RPMI7951 (cell line): ENCODE measurements at regions not wholly inside any gene's neighbourhood (a gene's known extent, or its start where the extent isn't known, plus 50 kb on each side); places are given as distances from the start of the nearest gene placed in this dataset.

Experiments
- DNase-seq: peaks from one replicate; pipeline ENCODE4 v3.0.0-alpha.2; 2012; ENCODE audit warnings: low read depth

- DNase-seq = no peak
Measured at GRCh38 chr14:104439625-104440024, 139.9 kb upstream of the C14orf180 start.

GRCh38 chr14:104440297-104440956 is 139.1 kb upstream of the C14orf180 start:
- no peak for DNase-seq

- no peak for DNase-seq
Measured at GRCh38 chr14:104441275-104442106, 138.1 kb upstream of the C14orf180 start.

DNA sequence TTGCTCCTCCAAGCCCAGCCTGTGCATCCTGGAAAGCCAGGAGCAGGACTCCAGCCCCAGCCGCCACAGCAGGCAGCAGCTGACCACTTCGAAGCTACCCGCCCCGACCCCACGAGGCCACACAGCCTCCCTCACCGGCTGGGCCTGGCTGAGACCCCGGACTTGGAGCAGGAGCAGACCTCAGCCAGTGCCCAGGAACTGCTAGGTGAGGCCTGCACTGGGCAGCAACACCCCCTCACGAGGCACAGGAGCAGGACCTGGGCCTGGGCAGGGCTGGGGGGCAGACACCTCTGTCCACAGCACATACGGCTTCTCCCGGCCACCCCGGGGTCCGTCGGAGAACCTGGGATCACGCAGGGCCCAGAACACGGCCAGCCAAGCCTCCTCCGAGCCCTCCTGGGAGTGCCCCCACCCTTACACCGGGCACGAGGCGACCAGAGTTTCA is 137.4 kb upstream of the C14orf180 start:
- no peak for DNase-seq

- no peak for DNase-seq
Measured at GRCh38 chr14:104442631-104443390, 136.8 kb upstream of the C14orf180 start.

DNA sequence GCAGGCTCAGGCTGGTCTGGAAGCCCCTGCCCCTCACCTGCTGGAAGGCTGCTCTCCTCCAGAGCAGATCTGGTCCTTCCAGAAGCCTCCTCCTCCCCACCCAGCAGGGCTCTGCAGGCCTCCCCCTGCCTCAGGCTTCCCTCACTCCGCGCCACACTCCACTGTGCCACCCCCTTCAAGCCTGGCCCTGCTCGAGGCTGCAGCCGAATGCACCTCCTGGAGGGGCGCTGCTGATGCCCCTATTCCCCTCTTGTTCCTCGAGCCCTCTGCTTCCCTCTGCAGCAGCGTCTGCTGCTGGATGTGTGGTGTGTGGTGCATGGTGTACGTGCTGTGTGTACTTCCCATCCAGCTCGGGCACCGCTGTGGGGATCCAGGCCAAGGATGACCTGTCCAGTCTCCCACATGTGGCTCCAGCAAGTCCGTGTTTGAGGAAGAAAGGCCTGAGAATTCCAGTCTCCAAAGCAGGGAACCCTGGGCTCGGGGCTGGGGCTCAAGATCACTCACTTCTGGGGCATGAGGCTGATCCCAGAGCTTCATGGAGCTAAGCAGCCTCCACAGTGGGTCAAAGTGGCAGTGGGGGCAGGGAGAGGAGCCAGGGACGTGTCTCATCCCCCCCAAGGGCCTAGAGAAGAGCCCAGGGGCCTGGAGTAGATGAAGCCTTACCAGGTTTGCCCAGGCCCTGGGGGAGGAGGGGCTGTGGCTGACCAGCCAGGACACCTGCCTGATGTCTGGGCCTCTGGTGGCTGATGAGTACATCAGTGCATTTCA is 136.0 kb upstream of the C14orf180 start:
- DNase-seq = no peak

DNA sequence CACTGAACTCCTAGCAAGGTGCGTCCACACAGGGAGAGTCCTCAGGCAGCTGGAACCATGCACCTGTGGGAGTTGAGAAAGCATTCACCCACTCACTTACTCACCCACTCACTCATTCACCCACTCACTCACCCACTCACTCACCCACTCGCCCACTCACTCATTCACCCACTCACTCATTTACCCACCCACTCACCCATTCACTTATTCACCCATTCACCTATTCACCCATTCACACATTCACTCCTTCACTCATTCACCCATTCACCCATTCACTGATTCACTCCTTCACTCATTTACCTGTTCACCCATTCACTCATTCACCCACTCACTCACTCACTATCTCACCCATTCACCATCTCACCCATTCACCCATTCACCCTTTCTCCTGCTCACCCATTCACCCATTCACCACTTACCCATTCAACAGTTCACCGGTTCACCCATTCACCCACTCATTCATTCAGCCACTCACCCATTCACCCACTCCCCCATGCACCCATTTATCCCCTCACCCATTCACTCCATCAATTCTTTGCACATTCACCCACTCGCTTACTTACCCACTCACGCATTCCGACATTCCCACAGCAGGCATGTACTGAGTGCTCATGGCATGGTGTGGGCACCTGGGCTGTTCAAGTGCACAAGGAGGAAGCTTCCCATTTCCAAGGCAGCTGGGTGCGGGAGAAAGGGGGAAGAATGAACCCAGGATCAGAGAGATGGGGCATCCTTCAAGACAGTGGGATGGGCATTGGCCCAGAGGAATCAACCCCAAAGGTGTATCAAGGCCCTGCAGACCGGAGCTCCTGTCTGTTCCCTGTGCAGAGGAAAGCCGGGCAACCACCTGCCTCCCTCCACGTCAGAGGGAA is 135.2 kb upstream of the C14orf180 start:
- no peak for DNase-seq

DNA sequence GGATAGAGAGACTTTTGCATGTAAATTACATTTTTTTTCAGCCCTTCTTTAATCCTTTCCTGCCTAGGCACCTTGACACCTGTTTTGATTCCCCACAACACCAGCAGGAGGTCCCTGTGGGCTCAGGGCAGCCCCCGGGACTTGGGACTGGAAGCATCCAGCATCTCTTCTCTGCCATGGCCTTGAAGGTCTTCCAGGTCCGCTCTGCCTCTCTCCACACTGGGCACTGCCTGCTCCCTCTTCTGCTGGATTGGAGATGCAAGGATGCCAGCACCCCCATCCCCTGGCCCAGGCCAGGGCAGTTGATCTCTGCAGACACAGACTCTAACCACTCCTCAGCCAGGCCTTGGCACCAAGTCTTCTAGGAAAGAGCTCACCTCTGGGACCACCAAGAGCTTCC is 134.5 kb upstream of the C14orf180 start:
- DNase-seq = no peak

DNA sequence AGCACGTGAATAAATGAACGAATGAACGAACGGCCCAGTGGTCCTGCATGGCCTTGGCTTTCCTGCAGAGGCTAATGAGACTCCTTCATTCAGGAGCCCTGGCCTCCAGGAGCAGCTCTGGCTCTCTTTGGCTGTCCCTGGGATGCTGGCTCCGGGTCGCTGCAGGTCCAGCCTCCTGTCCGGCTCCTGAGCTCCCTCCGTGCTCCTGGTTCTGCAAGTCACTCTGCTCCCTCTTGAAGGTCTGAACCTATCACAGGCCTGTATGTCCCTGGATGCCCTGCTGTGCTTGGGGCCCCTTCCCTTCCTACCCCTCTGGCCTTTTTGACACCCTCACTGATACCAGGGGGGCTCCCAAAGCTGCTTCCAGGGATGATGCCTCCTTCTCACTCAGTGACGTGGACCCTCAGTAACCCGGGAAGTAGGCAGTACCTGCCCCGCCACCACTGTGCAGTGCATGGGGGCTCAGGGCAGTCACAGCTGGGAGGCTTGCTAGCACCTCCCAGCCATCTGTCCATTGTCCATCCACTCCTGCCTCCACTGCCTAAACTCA is 133.7 kb upstream of the C14orf180 start:
- no peak for DNase-seq

- DNase-seq = no peak
Measured at GRCh38 chr14:104446611-104447010, 133.0 kb upstream of the C14orf180 start.

DNA sequence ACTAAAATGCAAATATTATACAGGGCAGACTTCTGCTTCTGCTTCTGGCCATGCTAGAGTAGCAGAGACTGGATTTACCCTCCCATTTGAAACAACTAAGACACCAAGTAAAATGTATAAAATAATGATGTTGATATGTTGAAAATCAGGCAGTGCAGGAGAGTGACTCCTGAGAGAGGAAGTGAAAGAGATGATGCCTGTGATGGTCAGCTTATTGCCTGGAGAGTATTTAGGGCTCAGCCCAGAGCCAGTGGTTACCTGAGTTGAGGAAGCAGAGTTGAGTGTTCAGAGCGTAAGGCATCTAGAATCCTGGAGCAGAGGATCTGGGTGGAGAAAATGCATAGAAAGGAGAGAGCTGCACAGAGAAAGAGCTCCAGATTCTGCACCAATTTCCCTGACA is 131.8 kb upstream of the C14orf180 start:
- DNase-seq = no peak

DNA sequence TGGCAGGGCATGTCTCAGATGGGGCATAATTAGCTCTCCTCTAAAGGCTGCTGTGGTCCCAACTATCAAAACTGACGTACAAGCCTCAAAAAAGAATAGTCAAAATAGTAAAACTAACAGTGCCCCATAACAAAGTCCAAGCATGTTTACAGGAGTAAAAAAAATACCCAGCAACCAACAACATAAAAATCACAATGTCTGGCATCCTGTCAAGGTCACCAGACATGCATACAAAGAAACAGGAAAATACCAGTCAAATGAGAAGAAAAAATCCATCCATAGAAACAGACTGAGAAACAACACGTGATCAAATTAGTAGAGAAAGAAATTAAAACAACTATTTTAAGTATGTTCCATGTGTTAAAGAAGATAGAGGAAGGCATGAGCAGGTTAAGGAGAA is 131.2 kb upstream of the C14orf180 start:
- no peak for DNase-seq

GRCh38 chr14:104448721-104449120 is 130.8 kb upstream of the C14orf180 start:
- no peak for DNase-seq

DNA sequence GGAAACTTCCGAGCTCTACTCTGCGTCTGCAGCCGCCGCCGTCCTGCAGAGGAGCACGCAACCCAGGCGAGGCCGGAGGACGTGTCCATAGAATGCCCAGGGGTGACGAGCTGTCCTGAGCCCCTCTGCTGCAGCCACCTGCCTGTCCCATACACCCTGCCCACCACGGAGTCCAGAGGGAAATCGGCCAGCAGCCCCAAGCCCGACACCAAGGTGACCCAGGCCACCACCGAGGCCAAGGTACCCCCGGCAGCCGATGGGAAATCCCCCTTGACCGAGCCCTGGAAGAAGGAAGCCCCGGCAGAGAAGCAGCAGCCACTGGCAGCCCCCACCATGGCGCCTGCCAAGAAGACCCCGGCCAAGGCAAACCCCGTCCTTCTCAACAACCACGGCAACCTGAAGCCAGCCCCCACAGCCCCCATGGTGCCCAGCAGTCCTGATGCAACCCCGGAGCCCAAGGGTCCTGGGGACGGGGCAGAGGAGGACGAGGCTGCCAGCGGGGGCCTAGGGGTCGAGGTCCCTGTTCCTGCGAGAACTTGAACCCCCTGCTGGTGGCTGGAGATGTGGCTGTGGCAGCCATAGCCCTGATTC is 128.7 kb upstream of the C14orf180 start:
- DNase-seq = no peak

- DNase-seq = no peak
Measured at GRCh38 chr14:104451474-104451873, 128.1 kb upstream of the C14orf180 start.

- no peak for DNase-seq
Measured at GRCh38 chr14:104458845-104459244, 120.7 kb upstream of the C14orf180 start.

DNA sequence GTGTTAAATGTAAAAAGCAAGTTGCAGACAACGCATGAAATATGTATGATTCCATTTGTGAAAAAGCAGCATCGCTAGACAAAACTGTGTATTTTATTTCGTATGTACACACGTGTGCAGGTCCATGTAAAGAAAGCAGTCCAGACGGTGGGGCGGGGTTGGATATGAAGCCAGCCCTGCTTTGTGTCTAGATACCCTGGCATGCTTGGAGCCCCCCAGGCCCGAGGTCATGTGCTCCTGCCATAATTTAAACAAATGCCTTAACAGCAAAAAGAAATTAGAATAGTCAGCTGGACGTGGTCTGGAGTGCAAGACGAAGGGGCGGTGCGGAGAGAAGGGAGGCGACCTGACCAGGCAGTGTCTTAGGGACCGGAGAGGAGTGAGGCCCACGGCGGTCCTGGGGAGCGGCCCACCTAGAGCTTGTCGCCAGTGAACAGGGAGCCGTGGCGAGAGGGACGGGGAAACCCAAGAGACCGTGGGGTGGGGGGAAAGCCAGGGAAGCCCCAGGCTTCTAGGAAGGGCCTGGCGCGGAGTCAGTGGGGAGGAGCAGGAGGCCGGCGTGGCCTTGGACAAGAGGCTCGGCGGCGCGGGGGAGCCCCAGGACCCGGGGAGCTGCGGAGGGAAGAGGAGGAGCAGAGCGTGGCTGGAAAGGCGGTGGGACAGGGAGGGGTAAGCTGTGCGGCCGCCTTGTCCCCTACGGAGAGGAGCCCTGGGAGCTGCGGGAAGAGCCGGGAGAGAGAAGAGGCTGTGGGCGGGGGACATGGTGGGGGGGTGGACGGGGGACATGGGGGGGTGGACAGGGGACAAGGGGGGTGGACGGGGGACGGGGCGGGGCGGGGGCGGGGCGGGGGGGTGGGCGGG is 118.5 kb upstream of the C14orf180 start:
- DNase-seq = no peak

DNA sequence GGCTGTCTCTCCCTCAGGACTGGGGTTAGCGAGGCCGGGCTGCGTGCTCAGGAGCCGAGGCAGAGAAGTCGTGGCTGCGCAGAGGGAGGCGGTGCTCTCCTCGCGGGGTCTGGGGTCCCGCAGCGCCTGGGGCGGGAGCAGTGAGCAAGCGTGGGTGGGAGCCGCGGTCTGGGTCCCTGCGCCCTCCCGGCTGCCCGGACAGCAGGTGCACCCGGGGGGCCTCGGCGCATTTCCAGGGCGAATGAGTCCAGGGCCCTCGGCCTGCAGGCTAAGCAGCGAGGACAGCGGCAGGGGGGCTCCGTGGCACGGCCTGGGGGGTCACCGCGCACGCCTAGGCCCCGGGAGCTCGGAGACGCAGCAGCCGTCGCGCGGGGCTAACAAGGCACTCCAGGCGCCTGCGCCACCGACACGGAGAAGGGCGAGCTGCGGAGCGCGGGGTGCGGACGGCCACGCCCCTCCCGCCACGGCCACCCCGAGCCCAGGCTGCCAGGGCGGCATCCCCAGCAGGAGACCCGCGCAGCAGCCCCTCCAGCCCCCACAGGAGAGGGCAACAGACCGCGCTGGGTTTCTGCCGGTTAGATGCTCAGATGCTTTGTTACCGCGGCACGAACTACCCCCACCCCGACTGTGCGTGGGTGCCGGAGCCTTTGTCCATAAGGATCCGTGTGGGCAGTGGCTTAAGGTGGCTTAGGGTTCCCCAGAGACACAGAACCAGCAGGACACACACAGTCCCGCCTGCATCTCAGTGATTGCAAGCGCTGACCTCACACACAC is 117.7 kb upstream of the C14orf180 start:
- no peak for DNase-seq
